Endothelial cell of umbilical vein (primary cell): ENCODE measurements at regions not wholly inside any gene's neighbourhood (a gene's known extent, or its start where the extent isn't known, plus 50 kb on each side); places are given as distances from the start of the nearest gene placed in this dataset.

Experiments
- BruUV-seq: library from RNA; stranded (reverse); fragments of 400-500 nt; replicated peaks from 2 replicates; lab custom pipeline; 2021; lab: Mats Ljungman, UMichigan
- CTCF ChIA-PET: fragments of 300-600, 350-600 bp; sonication (Branson Sonifier 250); formaldehyde crosslinking; loops from one replicate; lab custom pipeline; 2021; ENCODE audit warnings: antibody characterized with exemption, inconsistent platforms; lab: Charles Lee
- POLR2A ChIA-PET: fragments of 300-600, 350-600 bp; sonication (Branson Sonifier 250); formaldehyde crosslinking; loops from one replicate; lab custom pipeline; 2021; ENCODE audit warnings: antibody characterized with exemption, inconsistent platforms; lab: Charles Lee
- DNase-seq: peaks from one replicate; pipeline ENCODE4 v3.0.0-alpha.2; 2011; ENCODE audit warnings: low read depth, low spot score
- FAIRE-seq: peaks from 2 replicates; lab custom pipeline; 2011; peaks lifted over from hg19 to GRCh38; lab: Jason Lieb, UNC
- H2AFZ ChIP-seq: 2 replicates; pipeline ENCODE4 v1.6.0; 2012; ENCODE audit warnings: low read depth, low read length, control low read depth, inconsistent platforms
- H3K27ac ChIP-seq: 2 replicates; pipeline ENCODE4 v1.5.1; 2011; ENCODE audit warnings: low read depth, mild to moderate bottlenecking, control low read depth, low read length, moderate library complexity; ENCODE audit not compliant: insufficient read depth
- H3K27me3 ChIP-seq, 2 experiments: 2 replicates each; pipeline versions ENCODE4 v1.6.0 to v1.6.1; 2011; ENCODE audit warnings: low read length in 2 of 2, mixed read lengths in 1 of 2; ENCODE audit not compliant: control insufficient read depth in 2 of 2, insufficient read depth in 2 of 2
- H3K36me3 ChIP-seq, 2 experiments: 2 replicates in 1 of 2; 3 replicates in 1 of 2; pipeline ENCODE4 v1.5.1; 2011; ENCODE audit warnings: low read length in 2 of 2, mild to moderate bottlenecking in 1 of 2, moderate library complexity in 1 of 2; ENCODE audit not compliant: control insufficient read depth in 2 of 2, insufficient read depth in 2 of 2; ENCODE audit errors: extremely low read depth in 1 of 2
- H3K4me1 ChIP-seq: 3 replicates; pipeline ENCODE4 v1.5.1; 2011; ENCODE audit warnings: mild to moderate bottlenecking, low read length; ENCODE audit not compliant: control insufficient read depth, insufficient read depth; ENCODE audit errors: extremely low read depth
- H3K4me2 ChIP-seq: 2 replicates; pipeline ENCODE4 v1.6.1; 2011; ENCODE audit warnings: low read length, control low read depth, mixed read lengths; ENCODE audit not compliant: insufficient read depth
- H3K4me3 ChIP-seq, 3 experiments: fragments of 200-600 bp in 1 of 3; sonication (generic), shearing (Covaris generic) in 1 of 3; replicated peaks in 1 of 3; 2 replicates each; pipeline ENCODE4 v1.5.1; 2011 to 2016; ENCODE audit warnings: control low read depth in 3 of 3, low read length in 3 of 3, mild to moderate bottlenecking in 2 of 3, inconsistent platforms in 1 of 3, low read depth in 1 of 3, moderate library complexity in 1 of 3; ENCODE audit not compliant: insufficient read depth in 1 of 3
- H3K79me2 ChIP-seq: 2 replicates; pipeline ENCODE4 v1.6.0; 2012; ENCODE audit warnings: low read length, inconsistent platforms; ENCODE audit not compliant: control insufficient read depth, insufficient read depth
- H3K9ac ChIP-seq: replicated peaks from 2 replicates; pipeline ENCODE3; 2011; ENCODE audit warnings: low read length, control low read depth; ENCODE audit not compliant: insufficient read depth; ENCODE audit errors: extremely low read depth
- H3K9me1 ChIP-seq: replicated peaks from 3 replicates; pipeline ENCODE4 v1.6.0; 2011; ENCODE audit warnings: mild to moderate bottlenecking, low read length; ENCODE audit not compliant: control insufficient read depth, insufficient read depth; ENCODE audit errors: extremely low read depth
- H3K9me3 ChIP-seq: replicated peaks from 2 replicates; pipeline ENCODE4 v1.5.1; 2012; ENCODE audit warnings: low read length, inconsistent platforms; ENCODE audit not compliant: control insufficient read depth, insufficient read depth
- H4K20me1 ChIP-seq: replicated peaks from 2 replicates; pipeline ENCODE3; 2011; ENCODE audit warnings: mild to moderate bottlenecking, low read length; ENCODE audit not compliant: control insufficient read depth, insufficient read depth; ENCODE audit errors: extremely low read depth
- CTCF ChIP-seq, 2 donors: IDR thresholded peaks; 1 replicate in 1 of 2; 2 replicates in 1 of 2; pipeline ENCODE4 v1.5.1; 2011; ENCODE audit warnings: low read length in 2 of 2, mild to moderate bottlenecking in 2 of 2, moderate library complexity in 2 of 2, control low read depth in 1 of 2, inconsistent platforms in 1 of 2, low read depth in 1 of 2; ENCODE audit not compliant: insufficient read depth in 1 of 2; ENCODE audit errors: extremely low read depth in 1 of 2
- EZH2 ChIP-seq: IDR thresholded peaks from 2 replicates; pipeline ENCODE4 v1.6.1; 2012; ENCODE audit warnings: borderline replicate concordance, low read depth, mild to moderate bottlenecking, moderate library complexity, low read length, inconsistent platforms; ENCODE audit not compliant: severe bottlenecking
- FOS ChIP-seq: IDR thresholded peaks from 2 replicates; pipeline ENCODE4 v1.6.1; 2011; ENCODE audit warnings: mild to moderate bottlenecking, low read length, moderate library complexity, borderline replicate concordance; ENCODE audit not compliant: insufficient read depth
- GATA2 ChIP-seq: IDR thresholded peaks from 2 replicates; pipeline ENCODE4 v1.7.0; 2011; ENCODE audit warnings: low read depth, mild to moderate bottlenecking, moderate library complexity, mixed read lengths, low read length; ENCODE audit not compliant: insufficient read length, insufficient read depth
- JUN ChIP-seq: IDR thresholded peaks from 2 replicates; pipeline ENCODE4 v1.6.1; 2011; ENCODE audit warnings: borderline replicate concordance, low read depth; ENCODE audit not compliant: insufficient read length, insufficient read depth
- MAX ChIP-seq: IDR thresholded peaks from 2 replicates; pipeline ENCODE4 v1.6.1; 2011; ENCODE audit not compliant: insufficient read depth, insufficient read length
- MYC ChIP-seq: IDR thresholded peaks from one replicate; pipeline ENCODE4 v1.6.1; 2011; ENCODE audit warnings: mild to moderate bottlenecking, low read depth, low read length
- POLR2A ChIP-seq: IDR thresholded peaks from 2 replicates; pipeline ENCODE4 v1.6.1; 2012; ENCODE audit warnings: low read depth, mild to moderate bottlenecking, control low read depth, low read length
- POLR2AphosphoS5 ChIP-seq: IDR thresholded peaks from 2 replicates; pipeline ENCODE4 v1.6.1; 2012; ENCODE audit warnings: low read depth, mild to moderate bottlenecking, control low read depth, low read length, moderate library complexity; ENCODE audit not compliant: insufficient read depth
- dilution Hi-C: fragments of 300-500 bp; cut with MboI; formaldehyde crosslinking; loops from one replicate; pipeline ENCODE4 v1.15.0; 2019; ENCODE audit warnings: low sequenced_read_pairs; ENCODE audit not compliant: extremely low pct_ligation_motif_present
- intact Hi-C: fragments of 100-400 bp; cut with micrococcal nuclease; formaldehyde crosslinking; loops from one replicate; pipeline ENCODE4 v1.10.0; 2022

- no peak for FAIRE-seq
- TF ChIP-seq CTCF (IDR thresholded peaks at IDR 0.05; ENCODE audit: extremely low read depth in 1 of 2, insufficient read depth in 1 of 2, low read depth in 1 of 2, low read length in 2 of 2) (no peak), POLR2A (no peak), GATA2 (no peak), EZH2 (no peak), FOS (no peak), MAX (no peak), MYC (no peak), JUN (no peak), POLR2AphosphoS5 (no peak)
- no peak overlapping the region for H3K4me3 ChIP-seq
- no peak overlapping the region for H3K9ac ChIP-seq
- no peaks in the 10 kb centered on the region for H4K20me1 ChIP-seq
- H3K9me3 ChIP-seq: no peaks in the 10 kb centered on the region
- H2AFZ ChIP-seq: no peak overlapping the region
- intact Hi-C loops (no loop called here), dilution Hi-C loops (no loop called here)
- no peaks in the 10 kb centered on the region for H3K9me1 ChIP-seq
- no peak overlapping the region for H3K27ac ChIP-seq
- DNase-seq: no peak
- no peaks in the 10 kb centered on the region for H3K79me2 ChIP-seq
- no TSS peak for BruUV-seq
- H3K36me3 ChIP-seq: no peaks in the 10 kb centered on the region
- POLR2A ChIA-PET: no interaction called here
- CTCF ChIA-PET: no interaction called here
- H3K4me1 ChIP-seq: no peaks in the 10 kb centered on the region
- H3K27me3 ChIP-seq: peaks cover 0 to 3% of the 10 kb centered on the region in 2 experiments
- no peak overlapping the region for H3K4me2 ChIP-seq
These were observed 91.7 kb upstream of the FRMD4A start for GRCh38 chr10:14422431-14422830.
